HG02938 (cell line): ENCODE measurements at regions not wholly inside any gene's neighbourhood (a gene's known extent, or its start where the extent isn't known, plus 50 kb on each side); places are given as distances from the start of the nearest gene placed in this dataset.
A peak's percentile ranks its signal among the peaks of the same experiment; 100 is the strongest.

ENCODE experiments used
- ATAC-seq: cut with Tn5 transposase; IDR thresholded peaks from one replicate; pipeline ENCODE4 v1.9.1; 2021; ENCODE audit warnings: mild to moderate bottlenecking, moderate library complexity; ENCODE audit not compliant: unreplicated experiment

- ATAC-seq = no peak
Measured at GRCh38 chr1:106608841-106609240, 447.6 kb upstream of the PRMT6 start.

GRCh38 chr1:106613068-106613467, 443.4 kb upstream of the PRMT6 start:
- ATAC-seq = no peak

GRCh38 chr1:106613861-106614260, 442.6 kb upstream of the PRMT6 start:
- ATAC-seq = no peak

GRCh38 chr1:106615473-106615872, 441.0 kb upstream of the PRMT6 start:
- ATAC-seq = no peak

GRCh38 chr1:106619080-106619826, 437.2 kb upstream of the PRMT6 start:
- no peak for ATAC-seq

GRCh38 chr1:106619827-106620134, 436.7 kb upstream of the PRMT6 start:
- no peak for ATAC-seq

- ATAC-seq = no peak
Measured at GRCh38 chr1:106620521-106620954, 435.9 kb upstream of the PRMT6 start.

GRCh38 chr1:106621853-106622252, 434.6 kb upstream of the PRMT6 start:
- ATAC-seq = no peak

GRCh38 chr1:106637566-106637965, 418.9 kb upstream of the PRMT6 start:
- no peak for ATAC-seq

GRCh38 chr1:106646261-106646784, 410.2 kb upstream of the PRMT6 start:
- ATAC-seq = no peak

GRCh38 chr1:106646816-106647215, 409.7 kb upstream of the PRMT6 start:
- no peak for ATAC-seq

- peak; percentile 69 for ATAC-seq
Measured at GRCh38 chr1:106651028-106651762, 405.3 kb upstream of the PRMT6 start.

- ATAC-seq = no peak
Measured at GRCh38 chr1:106659490-106660244, 396.8 kb upstream of the PRMT6 start.

GRCh38 chr1:106675558-106675957, 380.9 kb upstream of the PRMT6 start:
- no peak for ATAC-seq

GRCh38 chr1:106676021-106676420, 380.5 kb upstream of the PRMT6 start:
- no peak for ATAC-seq

- ATAC-seq = no peak
Measured at GRCh38 chr1:106677181-106677580, 379.3 kb upstream of the PRMT6 start.

- no peak for ATAC-seq
Measured at GRCh38 chr1:106677721-106678120, 378.8 kb upstream of the PRMT6 start.

GRCh38 chr1:106678279-106679050, 378.0 kb upstream of the PRMT6 start:
- no peak for ATAC-seq

- no peak for ATAC-seq
Measured at GRCh38 chr1:106680216-106680615, 376.3 kb upstream of the PRMT6 start.

GRCh38 chr1:106680776-106681344, 375.6 kb upstream of the PRMT6 start:
- ATAC-seq = no peak
